ENCODE measurements at regions not wholly inside any gene's neighbourhood (a gene's known extent, or its start where the extent isn't known, plus 50 kb on each side); places are given as distances from the start of the nearest gene placed in this dataset.

- H3K4me3 ChIP-seq (ENCODE audit: insufficient read depth, low read depth, low read length) = no peak overlapping the region
- DNase-seq = no peak
- no peaks in the 10 kb centered on the region for H3K27me3 ChIP-seq (ENCODE audit: control insufficient read depth, insufficient read depth, low read length)
- no peaks in the 10 kb centered on the region for H3K36me3 ChIP-seq (replicated peaks; ENCODE audit: control insufficient read depth, insufficient read depth, low read length)
Observed at GRCh38 chr13:31462766-31463165, 263.0 kb downstream of the B3GLCT start.

- DNase-seq = peak; percentile 1
- no peaks in the 10 kb centered on the region for H3K36me3 ChIP-seq (replicated peaks; ENCODE audit: control insufficient read depth, insufficient read depth, low read length)
- no peak overlapping the region for H3K4me3 ChIP-seq (ENCODE audit: insufficient read depth, low read depth, low read length)
- H3K27me3 ChIP-seq (ENCODE audit: control insufficient read depth, insufficient read depth, low read length) = no peaks in the 10 kb centered on the region
Observed at GRCh38 chr13:31468114-31468902, 268.5 kb downstream of the B3GLCT start.

GRCh38 chr13:31469377-31469776 lies 269.6 kb downstream of the B3GLCT start:
- no peak overlapping the region for H3K4me3 ChIP-seq (ENCODE audit: insufficient read depth, low read depth, low read length)
- H3K36me3 ChIP-seq (replicated peaks; ENCODE audit: control insufficient read depth, insufficient read depth, low read length) = no peaks in the 10 kb centered on the region
- H3K27me3 ChIP-seq (ENCODE audit: control insufficient read depth, insufficient read depth, low read length) = no peaks in the 10 kb centered on the region
- DNase-seq = no peak

GRCh38 chr13:31476266-31476665 lies 263.1 kb upstream of the RXFP2 start:
- no peaks in the 10 kb centered on the region for H3K27me3 ChIP-seq (ENCODE audit: control insufficient read depth, insufficient read depth, low read length)
- H3K4me3 ChIP-seq (ENCODE audit: insufficient read depth, low read depth, low read length) = no peak overlapping the region
- DNase-seq = no peak
- no peaks in the 10 kb centered on the region for H3K36me3 ChIP-seq (replicated peaks; ENCODE audit: control insufficient read depth, insufficient read depth, low read length)

GRCh38 chr13:31476753-31477152 lies 262.6 kb upstream of the RXFP2 start:
- H3K27me3 ChIP-seq (ENCODE audit: control insufficient read depth, insufficient read depth, low read length) = no peaks in the 10 kb centered on the region
- no peaks in the 10 kb centered on the region for H3K36me3 ChIP-seq (replicated peaks; ENCODE audit: control insufficient read depth, insufficient read depth, low read length)
- DNase-seq = no peak
- H3K4me3 ChIP-seq (ENCODE audit: insufficient read depth, low read depth, low read length) = no peak overlapping the region

- Histone ChIP-seq H3K36me3 (replicated peaks; ENCODE audit: control insufficient read depth, insufficient read depth, low read length) (no peaks in the 10 kb centered on the region), H3K4me3 (ENCODE audit: insufficient read depth, low read depth, low read length) (no peak overlapping the region), H3K27me3 (ENCODE audit: control insufficient read depth, insufficient read depth, low read length) (no peaks in the 10 kb centered on the region)
- no peak for DNase-seq
Observed at GRCh38 chr13:31477961-31478360, 261.4 kb upstream of the RXFP2 start.

- no peak for DNase-seq
- H3K4me3 ChIP-seq (ENCODE audit: insufficient read depth, low read depth, low read length) = no peak overlapping the region
- no peaks in the 10 kb centered on the region for H3K27me3 ChIP-seq (ENCODE audit: control insufficient read depth, insufficient read depth, low read length)
Observed at GRCh38 chr13:31485183-31485582, 254.1 kb upstream of the RXFP2 start.

GRCh38 chr13:31485651-31486051 lies 253.7 kb upstream of the RXFP2 start:
- no peaks in the 10 kb centered on the region for H3K36me3 ChIP-seq (replicated peaks; ENCODE audit: control insufficient read depth, insufficient read depth, low read length)
- no peak for DNase-seq

More at GRCh38 chr13:31485183-31485582, 254.1 kb upstream of the RXFP2 start:
- no peaks in the 10 kb centered on the region for H3K36me3 ChIP-seq (replicated peaks; ENCODE audit: control insufficient read depth, insufficient read depth, low read length)

GRCh38 chr13:31495336-31495735 lies 244.0 kb upstream of the RXFP2 start:
- Histone ChIP-seq H3K36me3 (replicated peaks; ENCODE audit: control insufficient read depth, insufficient read depth, low read length) (no peaks in the 10 kb centered on the region), H3K4me3 (ENCODE audit: insufficient read depth, low read depth, low read length) (no peak overlapping the region), H3K27me3 (ENCODE audit: control insufficient read depth, insufficient read depth, low read length) (no peaks in the 10 kb centered on the region)
- DNase-seq = no peak

More at GRCh38 chr13:31485651-31486051, 253.7 kb upstream of the RXFP2 start:
- H3K27me3 ChIP-seq (ENCODE audit: control insufficient read depth, insufficient read depth, low read length) = no peaks in the 10 kb centered on the region
- H3K4me3 ChIP-seq (ENCODE audit: insufficient read depth, low read depth, low read length) = no peak overlapping the region

GRCh38 chr13:31499274-31499673 lies 240.1 kb upstream of the RXFP2 start:
- Histone ChIP-seq H3K27me3 (ENCODE audit: control insufficient read depth, insufficient read depth, low read length) (no peaks in the 10 kb centered on the region), H3K36me3 (replicated peaks; ENCODE audit: control insufficient read depth, insufficient read depth, low read length) (no peaks in the 10 kb centered on the region), H3K4me3 (ENCODE audit: insufficient read depth, low read depth, low read length) (no peak overlapping the region)
- DNase-seq = no peak

GRCh38 chr13:31503626-31504025 lies 235.7 kb upstream of the RXFP2 start:
- no peak for DNase-seq
- H3K4me3 ChIP-seq (ENCODE audit: insufficient read depth, low read depth, low read length) = no peak overlapping the region

GRCh38 chr13:31504918-31505317 lies 234.4 kb upstream of the RXFP2 start:
- DNase-seq = no peak
- H3K36me3 ChIP-seq (replicated peaks; ENCODE audit: control insufficient read depth, insufficient read depth, low read length) = no peaks in the 10 kb centered on the region
- no peak overlapping the region for H3K4me3 ChIP-seq (ENCODE audit: insufficient read depth, low read depth, low read length)
- no peaks in the 10 kb centered on the region for H3K27me3 ChIP-seq (ENCODE audit: control insufficient read depth, insufficient read depth, low read length)

More at GRCh38 chr13:31503626-31504025, 235.7 kb upstream of the RXFP2 start:
- Histone ChIP-seq H3K36me3 (replicated peaks; ENCODE audit: control insufficient read depth, insufficient read depth, low read length) (no peaks in the 10 kb centered on the region), H3K27me3 (ENCODE audit: control insufficient read depth, insufficient read depth, low read length) (no peaks in the 10 kb centered on the region)

- no peak overlapping the region for H3K4me3 ChIP-seq (ENCODE audit: insufficient read depth, low read depth, low read length)
- no peak for DNase-seq
- H3K27me3 ChIP-seq (ENCODE audit: control insufficient read depth, insufficient read depth, low read length) = no peaks in the 10 kb centered on the region
- H3K36me3 ChIP-seq (replicated peaks; ENCODE audit: control insufficient read depth, insufficient read depth, low read length) = no peaks in the 10 kb centered on the region
Observed at GRCh38 chr13:31512331-31512730, 227.0 kb upstream of the RXFP2 start.

GRCh38 chr13:31514932-31515331 lies 224.4 kb upstream of the RXFP2 start:
- H3K27me3 ChIP-seq (ENCODE audit: control insufficient read depth, insufficient read depth, low read length) = no peaks in the 10 kb centered on the region

GRCh38 chr13:31515427-31515826 lies 223.9 kb upstream of the RXFP2 start:
- Histone ChIP-seq H3K36me3 (replicated peaks; ENCODE audit: control insufficient read depth, insufficient read depth, low read length) (no peaks in the 10 kb centered on the region), H3K4me3 (ENCODE audit: insufficient read depth, low read depth, low read length) (no peak overlapping the region), H3K27me3 (ENCODE audit: control insufficient read depth, insufficient read depth, low read length) (no peaks in the 10 kb centered on the region)
- DNase-seq = no peak

More at GRCh38 chr13:31514932-31515331, 224.4 kb upstream of the RXFP2 start:
- no peak overlapping the region for H3K4me3 ChIP-seq (ENCODE audit: insufficient read depth, low read depth, low read length)
- DNase-seq = no peak
- no peaks in the 10 kb centered on the region for H3K36me3 ChIP-seq (replicated peaks; ENCODE audit: control insufficient read depth, insufficient read depth, low read length)
